NK-92 treated with Interleukin-12 subunit alpha and Interleukin-12 subunit beta, amount 100 ng/mL, for 24 hours (cell line): ENCODE measurements at regions not wholly inside any gene's neighbourhood (a gene's known extent, or its start where the extent isn't known, plus 50 kb on each side); places are given as distances from the start of the nearest gene placed in this dataset.

Experiments used
- DNase-seq: peaks from one replicate; lab custom pipeline; 2025; lab: John Stamatoyannopoulos, UW

- no peak for DNase-seq
These were observed 108.7 kb upstream of the TTC29 start for GRCh38 chr4:147054228-147054872.

- no peak for DNase-seq
These were observed 111.4 kb upstream of the TTC29 start for GRCh38 chr4:147056940-147057610.

- no peak for DNase-seq
These were observed 112.0 kb upstream of the TTC29 start for GRCh38 chr4:147057611-147058190.

GRCh38 chr4:147059064-147059731 is 113.5 kb upstream of the TTC29 start:
- no peak for DNase-seq

- DNase-seq = no peak
These were observed 114.7 kb upstream of the TTC29 start for GRCh38 chr4:147060151-147060931.

- DNase-seq = no peak
These were observed 119.2 kb upstream of the TTC29 start for GRCh38 chr4:147064856-147065255.

- DNase-seq = no peak
These were observed 122.9 kb upstream of the TTC29 start for GRCh38 chr4:147068564-147068963.

GRCh38 chr4:147071209-147071740 is 125.6 kb upstream of the TTC29 start:
- no peak for DNase-seq

GRCh38 chr4:147076179-147076578 is 130.5 kb upstream of the TTC29 start:
- DNase-seq = no peak

- no peak for DNase-seq
These were observed 131.1 kb upstream of the TTC29 start for GRCh38 chr4:147076728-147077127.

- DNase-seq = no peak
These were observed 132.7 kb upstream of the TTC29 start for GRCh38 chr4:147078362-147078761.

- no peak for DNase-seq
These were observed 133.4 kb upstream of the TTC29 start for GRCh38 chr4:147078875-147079658.

- DNase-seq = no peak
These were observed 139.2 kb upstream of the TTC29 start for GRCh38 chr4:147084861-147085260.

- no peak for DNase-seq
These were observed 140.1 kb upstream of the TTC29 start for GRCh38 chr4:147085781-147086180.

GRCh38 chr4:147088146-147088545 is 142.5 kb upstream of the TTC29 start:
- no peak for DNase-seq

GRCh38 chr4:147090486-147090885 is 144.8 kb upstream of the TTC29 start:
- DNase-seq = no peak

- no peak for DNase-seq
These were observed 147.5 kb upstream of the TTC29 start for GRCh38 chr4:147093206-147093605.

- no peak for DNase-seq
These were observed 148.6 kb upstream of the TTC29 start for GRCh38 chr4:147094238-147094637.

GRCh38 chr4:147096667-147097604 is 151.3 kb upstream of the TTC29 start:
- no peak for DNase-seq

GRCh38 chr4:147101678-147102077 is 156.0 kb upstream of the TTC29 start:
- no peak for DNase-seq
